Smooth muscle cell of the brain vasculature (primary cell): ENCODE measurements at regions not wholly inside any gene's neighbourhood (a gene's known extent, or its start where the extent isn't known, plus 50 kb on each side); places are given as distances from the start of the nearest gene placed in this dataset.

Experiments
- DNase-seq: peaks from one replicate; pipeline ENCODE4 v3.0.0-alpha.2; 2012; ENCODE audit warnings: low read depth, low spot score

DNA sequence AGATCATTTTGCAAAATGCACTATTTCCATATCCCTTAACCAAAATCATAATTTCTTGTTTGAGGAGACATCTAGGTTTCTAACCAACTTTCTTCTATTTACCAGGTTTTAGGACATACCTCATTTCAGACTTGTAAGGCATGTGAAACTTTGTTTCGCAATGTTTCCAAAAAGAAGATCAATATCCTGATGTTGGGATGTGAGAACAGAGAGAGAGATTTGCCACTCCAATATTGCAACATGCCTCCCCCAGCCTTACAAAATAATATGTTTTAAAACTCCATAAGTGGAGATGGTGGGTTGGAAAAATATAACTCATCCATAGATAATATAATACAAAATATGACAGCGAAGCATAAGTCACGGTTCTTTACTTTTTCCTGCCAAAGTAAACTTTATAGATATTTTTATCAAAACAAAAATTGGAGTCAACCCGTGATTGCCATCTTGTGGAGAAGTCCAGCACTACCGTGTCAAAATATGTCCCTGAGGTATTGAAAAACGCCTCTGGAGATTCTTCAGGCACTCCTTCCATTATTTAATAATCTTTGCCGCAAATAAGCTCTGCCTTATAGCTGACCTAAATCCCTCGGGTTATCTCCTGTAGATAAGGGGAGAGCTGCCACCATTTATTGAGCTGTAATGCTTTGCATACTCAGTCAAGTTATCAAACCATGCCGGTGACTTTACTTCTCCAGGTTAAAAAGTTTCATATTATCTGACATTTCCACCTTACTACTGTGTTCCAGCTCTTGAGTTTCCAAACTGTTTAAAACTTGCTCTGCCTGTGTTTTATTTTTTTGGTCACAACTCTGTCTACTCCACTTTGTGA lies 534.2 kb downstream of the HACE1 start:
- no peak for DNase-seq

DNA sequence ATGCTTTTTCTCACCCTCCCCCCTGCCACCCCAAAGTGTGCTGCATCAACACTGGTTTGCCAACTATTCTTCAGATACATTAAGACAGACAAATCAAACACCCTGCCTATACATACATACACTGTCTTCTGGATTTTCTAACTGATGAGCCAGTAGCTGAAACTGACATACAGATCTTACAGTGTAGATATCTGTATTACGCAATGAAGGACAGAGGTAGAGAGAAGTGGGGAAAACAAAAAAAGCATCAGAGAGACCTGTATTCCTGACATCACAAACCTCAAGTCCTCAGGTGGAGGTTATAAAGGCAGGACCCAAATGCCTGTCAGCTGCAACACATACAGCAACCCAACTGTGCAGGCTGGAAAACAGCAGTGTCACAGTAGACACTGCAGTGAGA lies 535.4 kb downstream of the HACE1 start:
- DNase-seq, result no peak

DNA sequence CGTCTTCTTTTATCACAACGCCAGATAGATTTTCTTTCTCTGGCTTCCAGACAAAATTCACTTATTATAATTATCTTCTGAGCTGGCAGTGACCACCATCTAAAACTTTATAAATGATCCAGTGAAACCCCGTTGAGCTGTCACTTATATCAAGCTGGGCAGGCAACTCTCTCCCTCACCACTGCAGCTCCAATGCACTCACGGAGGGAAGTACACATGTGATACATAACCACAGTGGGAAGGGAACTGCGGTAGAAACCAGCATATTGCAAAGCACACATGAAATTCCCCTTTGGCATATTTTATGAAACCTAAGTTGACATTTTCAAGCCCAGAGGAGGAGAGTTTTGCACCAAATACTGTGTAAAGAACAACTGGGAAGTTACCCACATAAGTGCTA lies 536.9 kb downstream of the HACE1 start:
- no peak for DNase-seq

DNA sequence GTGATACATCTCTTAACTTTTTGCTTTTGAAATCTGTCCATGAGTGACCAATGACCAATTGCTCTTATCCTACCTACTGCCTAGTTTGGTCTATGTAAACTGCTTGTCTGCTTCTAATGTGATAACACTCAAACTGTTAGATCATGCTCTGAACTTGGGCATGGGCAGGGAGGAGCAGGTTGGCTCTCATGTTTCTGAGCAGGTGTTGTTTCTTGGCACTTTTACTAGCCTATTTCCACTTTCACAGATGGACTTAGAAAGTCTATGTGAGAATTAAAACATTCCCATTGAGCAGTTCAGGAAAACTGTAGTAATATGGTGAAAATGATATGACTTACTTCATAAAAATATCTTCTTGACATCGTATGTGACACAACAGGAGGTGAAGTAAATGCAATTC lies 538.4 kb downstream of the HACE1 start:
- no peak for DNase-seq

DNA sequence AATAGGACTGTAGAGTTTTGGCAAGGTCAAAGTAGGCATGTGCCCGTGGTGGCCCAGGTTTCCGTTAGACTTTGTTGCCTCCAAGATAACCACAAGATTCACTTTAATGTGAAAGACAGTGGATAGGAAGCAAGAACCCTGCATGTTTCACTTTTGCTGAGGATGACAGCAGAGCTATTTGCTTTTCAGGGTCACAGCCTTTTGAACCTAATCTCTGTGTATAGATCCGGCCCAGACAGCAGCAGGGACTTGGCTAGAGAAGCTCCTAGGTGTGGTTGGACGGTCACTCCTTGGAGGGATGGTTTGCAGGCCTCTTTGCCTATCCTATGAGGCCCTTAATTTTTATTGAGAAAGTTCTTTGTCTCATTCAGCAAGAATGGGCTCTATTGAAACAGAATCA lies 538.8 kb downstream of the HACE1 start:
- DNase-seq, result no peak

DNA sequence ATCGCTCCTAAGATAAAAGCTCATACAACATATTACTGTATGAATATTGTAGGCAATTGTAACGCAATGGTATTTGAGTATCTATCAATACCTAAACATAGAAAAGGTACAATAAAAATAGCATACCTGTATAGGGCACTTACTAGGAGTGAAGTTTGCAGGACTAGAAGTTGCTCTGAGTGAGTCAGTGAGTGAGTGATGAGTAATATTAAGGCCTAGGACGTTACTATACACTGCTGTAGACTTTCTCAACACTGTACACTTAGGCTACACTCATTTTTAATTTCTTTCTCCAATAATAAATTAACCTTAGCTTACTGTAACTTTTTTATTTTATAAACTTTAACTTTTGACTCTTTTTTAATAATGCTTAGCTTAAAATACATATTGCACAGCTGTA lies 546.9 kb downstream of the HACE1 start:
- no peak for DNase-seq

DNA sequence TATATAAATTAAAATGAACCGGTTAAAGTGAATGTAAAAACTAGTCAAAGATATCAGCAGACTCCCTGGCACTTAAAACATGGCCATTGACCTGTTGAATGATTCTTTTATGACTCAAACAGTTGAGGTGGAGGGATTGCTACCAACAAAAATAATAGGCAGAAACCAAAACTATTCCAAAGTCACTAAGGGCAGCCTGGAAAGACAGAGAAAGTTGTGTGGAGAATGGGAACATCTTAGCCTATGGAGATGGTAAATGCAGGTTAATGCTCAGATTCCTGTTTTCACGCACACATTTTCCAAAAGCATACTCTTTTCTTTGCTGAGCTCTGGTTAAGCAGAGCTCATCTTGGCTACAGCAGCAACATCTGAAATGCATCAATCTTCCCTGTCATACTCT lies 553.5 kb downstream of the HACE1 start:
- no peak for DNase-seq

DNA sequence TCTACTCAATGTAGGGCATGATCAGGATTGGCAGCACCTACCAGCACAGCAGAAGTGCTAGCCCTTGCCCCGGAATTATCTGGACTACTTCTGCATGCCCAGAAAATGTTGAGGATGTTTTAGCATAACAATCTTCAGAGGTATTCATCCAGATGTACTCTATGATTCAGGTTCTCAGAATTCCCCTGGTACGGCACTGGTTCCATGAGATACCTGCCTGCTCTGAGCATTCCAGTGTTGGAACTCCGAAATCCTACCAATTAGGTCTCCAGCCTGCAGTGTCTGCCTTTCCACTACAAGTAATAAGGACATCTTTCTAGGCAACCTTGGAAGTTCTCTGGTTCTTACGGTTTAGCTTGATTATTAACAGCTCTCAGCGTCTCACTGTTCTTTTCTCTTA lies 554.5 kb downstream of the HACE1 start:
- no peak for DNase-seq

DNA sequence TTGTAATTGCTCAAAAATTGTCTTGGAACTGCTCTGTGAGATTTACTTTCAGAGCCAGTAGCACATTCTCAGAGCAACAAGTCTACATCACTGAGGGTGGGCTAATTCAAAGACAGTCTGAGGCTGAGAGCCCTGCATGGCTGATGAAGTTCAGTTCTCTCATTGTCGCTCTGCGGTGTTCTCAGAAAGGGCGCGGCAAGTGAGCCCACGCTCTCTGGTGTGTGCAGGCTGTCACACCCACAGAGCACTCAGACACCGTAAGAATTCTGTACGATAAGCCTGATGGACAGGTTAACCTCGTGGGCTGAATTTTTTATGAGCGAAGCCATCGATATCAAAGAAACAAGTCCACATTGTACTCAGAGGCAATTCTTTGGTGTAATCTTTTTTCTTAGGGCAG lies 557.8 kb downstream of the HACE1 start:
- no peak for DNase-seq

DNA sequence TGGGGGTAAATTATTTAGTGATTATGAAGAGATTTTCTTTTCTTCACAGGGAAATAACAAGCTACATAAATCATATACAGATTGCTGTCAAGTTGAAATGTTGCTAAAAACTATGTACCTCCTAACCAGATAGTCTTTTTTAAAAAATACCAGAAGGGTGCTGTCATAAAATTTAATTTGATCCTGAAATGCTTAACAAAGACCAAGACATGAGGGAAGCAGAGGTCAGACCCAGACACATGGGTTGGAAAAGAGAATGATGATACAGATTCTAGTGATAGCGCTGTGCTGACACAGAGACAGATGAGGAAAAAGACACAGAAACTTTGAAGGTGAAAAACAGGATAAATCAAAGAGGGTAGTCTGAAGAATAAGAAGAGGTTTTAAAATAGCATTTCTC lies 573.1 kb downstream of the HACE1 start:
- DNase-seq, result no peak

DNA sequence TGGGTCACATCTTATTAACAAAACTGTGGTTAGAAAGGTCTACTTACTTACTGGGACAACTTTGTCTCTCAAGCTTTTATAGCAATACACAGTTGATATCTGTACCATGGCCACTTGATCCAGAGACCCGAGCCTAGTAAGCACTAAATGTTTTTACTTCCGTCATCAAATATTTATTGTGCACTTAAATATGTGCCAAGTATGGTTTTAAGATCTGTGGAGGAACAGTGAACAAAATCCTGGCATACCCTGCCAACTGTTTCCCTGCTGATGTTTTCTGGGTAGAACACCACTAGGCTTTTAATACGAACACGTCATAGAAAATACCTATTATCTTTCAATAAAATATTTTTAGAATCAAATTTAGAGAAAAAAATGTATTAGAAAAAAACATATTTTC lies 574.8 kb downstream of the HACE1 start:
- no peak for DNase-seq

DNA sequence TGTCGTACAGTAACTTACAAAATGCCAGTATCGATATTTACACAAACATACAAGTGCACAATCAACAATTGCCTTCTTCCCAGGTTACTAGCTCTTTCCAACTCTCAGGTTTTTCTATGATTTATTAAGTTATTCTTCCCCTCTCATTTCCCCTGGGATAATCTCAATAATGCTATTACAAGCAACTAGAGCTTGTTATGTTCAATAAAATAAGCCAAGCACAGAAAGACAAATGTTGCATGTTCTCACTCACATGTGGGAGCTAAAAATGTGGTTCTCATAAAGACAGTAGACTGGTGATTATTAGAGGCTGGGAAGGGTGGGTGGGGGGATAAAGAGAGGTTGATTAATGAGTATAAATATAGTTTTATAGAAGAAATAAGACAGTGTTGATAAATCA lies 577.1 kb downstream of the HACE1 start:
- no peak for DNase-seq

DNA sequence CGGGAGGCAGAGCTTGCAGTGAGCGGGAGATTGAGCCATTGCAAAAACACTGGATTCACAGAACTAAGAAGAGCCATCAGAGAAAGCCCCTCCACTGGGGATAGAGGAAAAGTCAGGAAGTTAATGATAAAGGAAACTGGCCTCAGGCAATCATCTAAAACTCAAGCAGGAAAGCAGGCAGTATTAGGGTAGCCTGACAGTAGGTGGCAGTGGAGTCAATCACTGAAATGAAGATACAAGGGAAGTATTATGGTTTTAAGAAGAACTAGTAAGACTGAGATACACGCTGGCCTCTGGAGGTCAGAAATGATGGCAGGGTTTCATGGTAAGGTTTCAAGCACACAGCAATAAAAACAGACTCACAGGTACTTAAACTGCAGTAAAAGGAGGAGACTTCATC lies 578.3 kb downstream of the HACE1 start:
- no peak for DNase-seq

DNA sequence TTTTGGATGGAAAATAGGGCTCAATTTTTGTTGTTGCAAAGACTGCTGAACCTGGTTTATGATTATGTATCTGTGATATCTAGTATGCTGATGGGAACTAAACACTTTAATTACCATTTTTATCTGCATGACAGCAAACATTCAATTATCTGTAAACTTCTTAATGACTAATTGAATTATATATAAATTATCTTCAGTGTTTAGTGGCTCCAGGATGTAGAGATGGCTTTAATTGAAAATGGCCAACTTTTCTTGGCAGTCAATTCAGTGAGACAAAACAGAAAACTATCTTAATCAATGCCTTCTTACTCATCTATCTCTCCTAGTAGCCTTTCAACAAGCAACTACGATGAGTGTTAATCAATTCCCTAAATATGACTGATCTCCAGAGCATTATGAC lies 591.3 kb downstream of the HACE1 start:
- no peak for DNase-seq

DNA sequence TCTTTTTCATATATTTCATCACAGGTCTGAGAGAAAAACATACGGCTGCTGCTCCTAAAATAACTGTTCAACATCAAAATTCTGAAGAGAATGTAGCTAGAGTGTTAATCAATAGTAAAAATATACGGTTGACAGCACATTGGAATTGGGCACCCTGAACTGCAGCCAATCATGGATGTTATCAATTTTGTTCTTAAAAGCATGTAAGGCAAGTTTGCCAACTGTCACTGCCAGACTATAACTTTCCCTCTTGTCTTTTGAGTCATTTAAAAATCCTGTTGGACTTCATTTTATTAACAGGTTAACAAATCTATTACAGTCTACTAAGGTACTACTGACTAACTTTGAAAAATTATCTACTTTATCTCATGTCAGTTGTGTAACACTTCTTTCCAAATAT lies 592.8 kb downstream of the HACE1 start:
- no peak for DNase-seq

DNA sequence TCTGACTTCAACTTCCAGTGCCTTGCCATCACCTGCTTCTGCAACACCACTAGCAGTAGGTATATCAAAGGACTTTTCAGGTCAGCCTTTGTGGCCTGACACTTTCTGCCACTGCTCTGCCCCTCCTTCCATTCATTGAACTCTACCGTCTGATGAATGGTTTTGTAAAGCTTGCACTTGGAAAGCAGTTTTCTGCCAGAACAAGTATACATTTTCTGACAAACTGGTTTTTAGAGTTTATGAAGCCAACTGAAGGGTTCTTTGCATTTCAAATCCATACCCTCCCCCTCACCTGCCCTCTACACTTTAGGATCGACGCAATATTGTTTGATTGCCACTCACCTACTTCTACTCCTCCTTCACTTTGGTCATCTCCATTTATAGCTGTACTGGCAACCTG lies 603.1 kb downstream of the HACE1 start:
- no peak for DNase-seq

DNA sequence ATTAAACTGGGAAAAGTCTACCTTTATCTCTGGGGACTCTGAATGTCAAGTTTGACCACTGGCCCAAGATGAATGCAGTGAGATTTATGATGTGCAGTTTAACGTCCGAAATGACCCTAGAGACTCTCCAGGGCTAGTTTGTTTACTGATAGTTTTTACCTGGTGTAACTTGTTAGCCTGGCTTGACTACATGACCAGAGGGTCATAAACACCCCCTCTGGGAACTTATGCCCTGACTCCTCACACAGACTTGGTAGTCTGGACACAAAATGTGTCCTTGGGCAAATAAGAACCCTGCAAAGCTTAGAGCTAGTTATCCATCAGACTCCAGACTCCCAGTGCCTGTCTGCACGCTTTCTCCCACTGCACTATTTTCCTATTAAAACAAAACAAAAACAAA lies 606.5 kb downstream of the HACE1 start:
- DNase-seq, result no peak

DNA sequence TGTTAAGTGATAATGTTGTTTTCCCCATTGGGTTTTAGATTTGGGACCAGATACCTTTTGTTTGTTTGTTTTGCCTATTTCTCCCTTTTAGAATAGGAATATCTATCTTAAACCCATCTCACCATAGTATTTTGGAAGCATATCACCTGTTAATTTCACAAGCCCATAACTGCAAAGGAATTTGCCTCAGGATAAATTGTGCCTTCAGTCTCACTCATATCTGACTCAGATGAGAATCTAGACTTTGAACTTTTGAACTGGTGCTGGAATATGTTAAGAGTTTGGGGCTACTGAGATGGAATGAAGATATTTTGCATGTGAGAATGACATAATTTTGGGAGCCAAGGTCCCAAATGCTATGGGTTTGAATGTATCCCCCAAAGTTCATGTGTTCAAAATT lies 607.4 kb downstream of the HACE1 start:
- no peak for DNase-seq

DNA sequence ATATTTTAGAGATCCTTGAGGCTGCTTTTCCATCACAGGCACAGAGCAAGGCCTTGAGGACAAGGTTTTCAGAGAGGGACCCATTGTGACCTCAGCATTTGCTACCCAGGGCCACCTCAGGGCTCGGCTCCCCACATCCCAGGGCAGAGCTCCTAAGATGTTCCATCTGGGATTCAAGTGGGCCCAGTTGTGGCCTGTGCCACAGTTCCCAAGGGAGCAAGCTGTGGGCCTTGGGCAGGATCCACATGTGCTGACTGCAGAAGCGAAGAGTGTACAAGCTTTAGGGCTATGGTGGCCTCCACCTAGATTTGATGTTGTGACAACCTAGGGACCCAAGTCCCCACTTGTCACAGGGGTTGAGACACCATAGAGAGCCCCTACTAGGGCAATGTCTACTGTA lies 608.1 kb downstream of the HACE1 start:
- no peak for DNase-seq

DNA sequence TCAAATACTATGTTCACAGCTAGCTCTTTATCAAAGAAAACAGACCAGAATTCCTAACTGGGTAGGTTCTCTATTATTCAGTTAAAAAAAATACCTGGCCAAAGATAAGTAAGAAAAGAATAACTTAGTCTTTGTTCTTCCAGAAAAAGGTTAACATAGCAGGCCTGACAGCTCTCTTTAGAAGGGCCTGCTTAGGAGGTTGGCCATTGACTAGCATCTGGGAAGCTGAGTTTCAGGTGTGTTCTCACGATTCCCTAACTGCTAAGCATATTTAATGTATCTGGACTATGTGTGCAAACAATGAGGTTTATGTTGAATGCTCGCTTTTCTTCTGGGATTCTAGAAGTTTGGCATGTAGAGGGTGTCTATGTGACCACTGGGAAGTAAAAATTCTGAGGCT lies 618.9 kb downstream of the HACE1 start:
- DNase-seq, result no peak

DNA sequence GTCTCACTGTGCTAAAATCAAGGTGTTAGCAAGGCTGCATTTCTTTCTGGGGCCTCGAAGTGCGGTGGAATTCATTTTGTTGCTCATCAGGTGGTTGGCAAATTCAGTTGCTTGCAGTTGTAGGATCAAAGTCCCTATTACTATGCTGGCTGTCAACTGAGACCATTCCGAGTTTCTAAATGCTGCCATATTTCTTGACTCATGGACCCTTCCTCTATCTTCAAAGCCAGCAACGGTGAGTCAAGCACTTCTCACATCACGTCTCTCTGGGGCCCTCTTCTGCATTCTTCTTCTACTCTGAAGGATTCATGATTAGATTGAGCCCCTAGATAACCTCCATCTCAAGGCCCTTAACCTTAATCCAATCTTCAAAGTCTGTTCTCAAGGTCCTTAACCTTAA lies 619.7 kb downstream of the HACE1 start:
- no peak for DNase-seq

DNA sequence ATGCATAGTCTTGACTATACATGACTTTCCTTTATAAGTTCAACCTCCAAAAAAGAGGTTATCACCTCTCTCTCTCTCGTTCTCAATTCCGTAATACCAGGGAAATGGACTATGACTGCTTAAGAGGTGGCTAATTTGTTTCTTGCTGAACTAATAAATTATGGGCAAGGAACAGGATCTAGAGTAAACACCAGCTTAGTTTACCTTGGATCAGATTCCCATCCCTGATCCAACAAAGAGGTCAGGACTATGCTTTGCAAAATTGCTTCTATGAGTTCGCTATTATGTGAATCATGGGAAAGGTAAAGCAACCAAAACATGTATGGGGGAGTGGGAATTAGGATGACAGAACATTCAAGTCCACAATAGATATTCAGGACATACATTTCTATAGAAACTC lies 630.7 kb downstream of the HACE1 start:
- no peak for DNase-seq

DNA sequence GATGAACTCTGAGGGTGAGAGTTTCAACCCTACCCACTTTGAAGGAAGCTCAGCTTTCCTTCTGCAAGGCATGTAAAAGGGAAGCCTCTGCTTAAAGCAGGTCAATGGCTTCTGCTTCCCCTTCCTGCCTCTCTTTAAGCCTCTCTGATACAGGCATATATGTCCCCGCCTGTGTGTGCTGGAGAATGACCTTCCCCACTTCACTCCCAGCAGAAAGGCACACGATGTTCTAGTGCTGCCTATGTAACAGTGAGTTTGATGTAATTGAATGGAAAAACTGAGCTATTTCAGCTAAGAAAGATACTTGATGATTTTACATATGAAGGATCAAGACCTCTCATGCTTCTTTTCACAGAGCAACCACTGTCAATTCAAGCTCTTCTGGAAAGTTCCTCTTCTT lies 632.2 kb downstream of the HACE1 start:
- no peak for DNase-seq

DNA sequence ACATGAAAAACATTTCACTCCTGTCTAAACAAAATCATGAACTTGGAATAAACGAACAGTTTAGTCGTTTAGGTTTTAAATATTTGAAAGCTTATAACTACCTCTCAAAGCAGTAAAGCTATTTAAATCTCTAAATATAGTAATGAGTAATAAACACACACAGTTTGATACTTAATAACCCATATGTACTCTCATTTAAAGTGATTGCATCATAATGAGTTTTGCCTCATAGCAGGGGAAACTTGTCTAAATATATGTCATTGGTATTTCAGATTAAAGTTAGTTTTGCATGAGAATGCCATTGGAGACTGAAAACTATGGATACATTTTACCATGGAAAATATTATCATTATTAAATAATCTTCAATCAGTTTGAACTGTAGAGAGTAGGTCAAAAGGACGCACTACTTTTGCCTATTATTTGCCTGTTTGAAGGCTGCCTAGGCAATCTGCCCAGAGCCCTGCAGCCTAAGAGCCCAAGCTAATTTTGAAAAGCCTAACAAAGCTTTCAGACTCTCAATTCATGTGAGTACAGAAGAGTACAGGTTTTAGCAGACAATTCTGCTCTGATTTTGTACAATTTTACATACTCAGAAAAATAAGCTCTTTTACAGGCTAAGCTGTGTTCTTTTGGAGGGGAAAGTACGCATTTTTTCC lies 632.8 kb downstream of the HACE1 start:
- DNase-seq, result no peak
